Panc1 (cell line): ENCODE measurements at regions not wholly inside any gene's neighbourhood (a gene's known extent, or its start where the extent isn't known, plus 50 kb on each side); places are given as distances from the start of the nearest gene placed in this dataset.

ENCODE experiments used
- ATAC-seq: fragments of 200-7000 bp; cut with Tn5 transposase; 2 replicates; pipeline ENCODE4 v1.9.1; 2020; ENCODE audit warnings: mild to moderate bottlenecking, moderate library complexity
- BruUV-seq: library from RNA; stranded (reverse); fragments of 400-500 nt; replicated peaks from 2 replicates; lab custom pipeline; 2021; lab: Mats Ljungman, UMichigan
- CTCF ChIA-PET: fragments of 300-600 bp; sonication (Branson Sonifier 250); formaldehyde crosslinking; loops from one replicate; lab custom pipeline; 2022; ENCODE audit warnings: antibody characterized with exemption; lab: Charles Lee
- POLR2A ChIA-PET: fragments of 300-600 bp; sonication (Branson Sonifier 250); formaldehyde crosslinking; loops from one replicate; lab custom pipeline; 2022; ENCODE audit warnings: antibody characterized with exemption; lab: Charles Lee
- DNase-seq: peaks from one replicate; pipeline ENCODE4 v3.0.0-alpha.2; 2010; ENCODE audit warnings: low read depth, low spot score
- H3K27ac ChIP-seq: 2 replicates; pipeline ENCODE4 v1.5.1; 2011; ENCODE audit warnings: mild to moderate bottlenecking, low read length, inconsistent platforms
- H3K27me3 ChIP-seq: fragments of 200-500 bp; sonication (Bioruptor generic); 2 replicates; pipeline ENCODE4 v1.6.0; 2014; ENCODE audit warnings: low read length, inconsistent platforms; ENCODE audit not compliant: control insufficient read depth, insufficient read depth
- H3K36me3 ChIP-seq: fragments of 200-500 bp; sonication (Bioruptor generic); 2 replicates; pipeline ENCODE4 v1.5.1; 2014; ENCODE audit warnings: inconsistent platforms, mild to moderate bottlenecking, low read length, moderate library complexity; ENCODE audit not compliant: control insufficient read depth, insufficient read depth
- H3K4me1 ChIP-seq: 2 replicates; pipeline ENCODE4 v1.5.1; 2011; ENCODE audit warnings: inconsistent platforms, mild to moderate bottlenecking, low read length, moderate library complexity; ENCODE audit not compliant: control insufficient read depth, insufficient read depth
- H3K4me3 ChIP-seq, 2 experiments: 2 replicates each; pipeline ENCODE4 v1.5.1; 2011 to 2012; ENCODE audit warnings: low read depth in 2 of 2, low read length in 2 of 2, mild to moderate bottlenecking in 2 of 2, inconsistent platforms in 1 of 2, moderate library complexity in 1 of 2
- H3K9me3 ChIP-seq: fragments of 200-500 bp; sonication (Bioruptor generic); 2 replicates; pipeline ENCODE4 v1.5.1; 2014; ENCODE audit warnings: low read depth, mild to moderate bottlenecking, inconsistent platforms, low read length, moderate library complexity; ENCODE audit not compliant: control insufficient read depth, insufficient read depth
- CTCF ChIP-seq: fragments of 450-650 bp; IDR thresholded peaks from 2 replicates; pipeline ENCODE4 v1.5.1; 2017; ENCODE audit warnings: mild to moderate bottlenecking
- POLR2AphosphoS5 ChIP-seq: IDR thresholded peaks from 2 replicates; pipeline ENCODE4 v1.6.1; 2012; ENCODE audit warnings: mild to moderate bottlenecking, low read depth, low read length, moderate library complexity
- REST ChIP-seq, 2 experiments: IDR thresholded peaks; 2 replicates each; pipeline ENCODE4 v1.6.1; 2011 to 2012; ENCODE audit warnings: low read depth in 2 of 2, control low read depth in 1 of 2, low read length in 1 of 2, mild to moderate bottlenecking in 1 of 2, moderate library complexity in 1 of 2; ENCODE audit not compliant: insufficient read depth in 1 of 2
- SIN3A ChIP-seq: IDR thresholded peaks from 2 replicates; pipeline ENCODE4 v1.6.1; 2012; ENCODE audit warnings: low read depth, mild to moderate bottlenecking, low read length, moderate library complexity, borderline replicate concordance; ENCODE audit not compliant: insufficient read depth
- TCF7L2 ChIP-seq: IDR thresholded peaks from 2 replicates; pipeline ENCODE4 v1.6.1; 2011; ENCODE audit warnings: mild to moderate bottlenecking, low read depth, low read length, inconsistent platforms
- in situ Hi-C: cut with HindIII; loops from 2 replicates; pipeline ENCODE4 v1.10.0; 2016; ENCODE audit warnings: low sequenced_read_pairs, low pct_unique_long_range_greater_than_20kb
- intact Hi-C: fragments of 100-400 bp; cut with micrococcal nuclease; formaldehyde crosslinking; loops from one replicate; pipeline ENCODE4 v1.10.0; 2022; ENCODE audit not compliant: unreplicated experiment

GRCh38 chr13:39867807-39868206, 212.3 kb downstream of the COG6 start:
- BruUV-seq: no TSS peak
- POLR2A ChIA-PET: no interaction called here
- H3K9me3 ChIP-seq: no peaks in the 10 kb centered on the region
- intact Hi-C loops: no loop called here
- no peaks in the 10 kb centered on the region for H3K36me3 ChIP-seq
- no peak for TF ChIP-seq REST (IDR thresholded peaks at IDR 0.05; ENCODE audit: insufficient read depth in 1 of 2, low read depth in 2 of 2, low read length in 1 of 2)
- TF ChIP-seq TCF7L2: no peak
- no peak for TF ChIP-seq SIN3A
- TF ChIP-seq CTCF: no peak
- no peak for TF ChIP-seq POLR2AphosphoS5
- no peak overlapping the region for H3K27ac ChIP-seq
- CTCF ChIA-PET: no interaction called here
- ATAC-seq (no peak), DNase-seq (no peak)
- no peaks in the 10 kb centered on the region for H3K27me3 ChIP-seq
- H3K4me1 ChIP-seq: no peaks in the 10 kb centered on the region
- in situ Hi-C loops: no loop called here
- H3K4me3 ChIP-seq: no peak overlapping the region

- no TSS peak for BruUV-seq
- Histone ChIP-seq H3K4me1 (no peaks in the 10 kb centered on the region; the same call in 1 of the 2 replicates), H3K36me3 (no peaks in the 10 kb centered on the region), H3K4me3 (no peak overlapping the region), H3K27me3 (no peaks in the 10 kb centered on the region), H3K27ac (no peak overlapping the region), H3K9me3 (no peaks in the 10 kb centered on the region)
- no peak for DNase-seq
- no peak for ATAC-seq
- ChIA-PET CTCF (no interaction called here), POLR2A (no interaction called here)
- TF ChIP-seq SIN3A (no peak), TCF7L2 (no peak), CTCF (no peak), REST (IDR thresholded peaks at IDR 0.05; ENCODE audit: insufficient read depth in 1 of 2, low read depth in 2 of 2, low read length in 1 of 2) (no peak)
- in situ Hi-C loops (no loop called here), intact Hi-C loops (no loop called here)
These were observed 214.8 kb downstream of the COG6 start for GRCh38 chr13:39870197-39870747.
